ENCODE measurements at regions not wholly inside any gene's neighbourhood (a gene's known extent, or its start where the extent isn't known, plus 50 kb on each side); places are given as distances from the start of the nearest gene placed in this dataset.

- TF ChIP-seq CTCF (IDR thresholded peaks at IDR 0.05) (no peak), POLR2A (IDR thresholded peaks at IDR 0.05) (no peak), EP300 (IDR thresholded peaks at IDR 0.05; ENCODE audit: low read depth) (no peak), POLR2AphosphoS5 (IDR thresholded peaks at IDR 0.05) (no peak)
Measured at GRCh38 chr5:82834151-82834550, 243.0 kb downstream of the TMEM167A start.

Measured in transverse colon (tissue), 4 donors.